Lower lobe of right lung (tissue), 2 donors: ENCODE measurements at regions not wholly inside any gene's neighbourhood (a gene's known extent, or its start where the extent isn't known, plus 50 kb on each side); places are given as distances from the start of the nearest gene placed in this dataset.

Experiments
- ATAC-seq, 2 donors: fragments of 200-7000 bp; cut with Tn5 transposase; one replicate each; pipeline ENCODE4 v1.9.1; 2020 to 2022; ENCODE audit warnings: mild to moderate bottlenecking in 2 of 2, moderate library complexity in 2 of 2
- DNase-seq: peaks from one replicate; pipeline ENCODE4 v3.0.0-alpha.2; 2020
- H3K27ac ChIP-seq: fragments of 200-600 bp; one replicate; pipeline ENCODE4 v1.8.0; 2022
- H3K27me3 ChIP-seq: fragments of 200-600 bp; one replicate; pipeline ENCODE4 v1.8.0; 2022; ENCODE audit warnings: low read depth
- H3K36me3 ChIP-seq: fragments of 200-600 bp; one replicate; pipeline ENCODE4 v1.8.0; 2022; ENCODE audit warnings: mild to moderate bottlenecking
- H3K4me1 ChIP-seq: fragments of 200-600 bp; one replicate; pipeline ENCODE4 v1.8.0; 2022
- H3K4me3 ChIP-seq: fragments of 200-600 bp; one replicate; pipeline ENCODE4 v1.8.0; 2022; ENCODE audit warnings: mild to moderate bottlenecking
- H3K9me3 ChIP-seq: fragments of 200-600 bp; one replicate; pipeline ENCODE4 v1.8.0; 2022
- intact Hi-C: fragments of 100-400 bp; cut with DNase I; formaldehyde crosslinking; loops from one replicate; pipeline ENCODE4 v1.11.0; 2022
- TF ChIP-seq, protein P1 (sequence below): fragments of 200-600 bp; IDR thresholded peaks from one replicate; pipeline ENCODE4 v1.8.0; 2022; ENCODE audit warnings: antibody characterized with exemption, mild to moderate bottlenecking
- donor health status: DM: no; HTN: yes; CAD: no; lungs with severe emphysema.

DNA sequence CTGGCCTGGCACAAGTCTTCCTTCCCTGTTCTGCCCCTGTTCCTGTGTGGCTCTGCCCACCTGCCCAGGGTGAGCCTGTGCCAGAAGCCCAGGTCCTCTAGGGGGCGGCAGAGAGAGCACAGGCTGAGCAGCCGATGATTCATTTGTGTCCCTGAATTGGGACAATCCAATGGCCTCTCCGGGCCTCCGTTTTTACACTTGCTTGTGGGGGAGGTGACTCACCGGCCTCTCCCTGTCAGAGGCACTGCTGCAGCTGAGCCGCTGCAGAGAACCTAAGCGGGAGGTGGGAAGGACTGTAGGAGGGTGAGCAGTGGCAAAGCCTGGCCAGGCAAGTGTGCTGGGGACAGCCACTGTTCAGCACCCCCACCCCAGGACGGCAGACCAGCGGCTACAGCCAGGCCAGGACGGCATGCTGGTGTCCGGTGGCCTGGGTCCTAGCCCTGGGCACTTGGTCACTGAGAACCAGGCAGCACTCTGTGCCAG lies 65.2 kb upstream of the LMO1 start:
- intact Hi-C loops, result no loop called here
- DNase-seq, result peak; percentile 80
- peaks cover 6% of the 10 kb centered on the region for H3K27me3 ChIP-seq
- peaks cover 9% of the 10 kb centered on the region for H3K4me1 ChIP-seq
- no peaks in the 10 kb centered on the region for H3K9me3 ChIP-seq
- ATAC-seq, result peak; percentile 89 to 91
- TF ChIP-seq, protein P1, sequence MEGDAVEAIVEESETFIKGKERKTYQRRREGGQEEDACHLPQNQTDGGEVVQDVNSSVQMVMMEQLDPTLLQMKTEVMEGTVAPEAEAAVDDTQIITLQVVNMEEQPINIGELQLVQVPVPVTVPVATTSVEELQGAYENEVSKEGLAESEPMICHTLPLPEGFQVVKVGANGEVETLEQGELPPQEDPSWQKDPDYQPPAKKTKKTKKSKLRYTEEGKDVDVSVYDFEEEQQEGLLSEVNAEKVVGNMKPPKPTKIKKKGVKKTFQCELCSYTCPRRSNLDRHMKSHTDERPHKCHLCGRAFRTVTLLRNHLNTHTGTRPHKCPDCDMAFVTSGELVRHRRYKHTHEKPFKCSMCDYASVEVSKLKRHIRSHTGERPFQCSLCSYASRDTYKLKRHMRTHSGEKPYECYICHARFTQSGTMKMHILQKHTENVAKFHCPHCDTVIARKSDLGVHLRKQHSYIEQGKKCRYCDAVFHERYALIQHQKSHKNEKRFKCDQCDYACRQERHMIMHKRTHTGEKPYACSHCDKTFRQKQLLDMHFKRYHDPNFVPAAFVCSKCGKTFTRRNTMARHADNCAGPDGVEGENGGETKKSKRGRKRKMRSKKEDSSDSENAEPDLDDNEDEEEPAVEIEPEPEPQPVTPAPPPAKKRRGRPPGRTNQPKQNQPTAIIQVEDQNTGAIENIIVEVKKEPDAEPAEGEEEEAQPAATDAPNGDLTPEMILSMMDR, result peak; percentile 67
- H3K27ac ChIP-seq, result no peak overlapping the region
- H3K4me3 ChIP-seq, result no peak overlapping the region
- no peaks in the 10 kb centered on the region for H3K36me3 ChIP-seq

DNA sequence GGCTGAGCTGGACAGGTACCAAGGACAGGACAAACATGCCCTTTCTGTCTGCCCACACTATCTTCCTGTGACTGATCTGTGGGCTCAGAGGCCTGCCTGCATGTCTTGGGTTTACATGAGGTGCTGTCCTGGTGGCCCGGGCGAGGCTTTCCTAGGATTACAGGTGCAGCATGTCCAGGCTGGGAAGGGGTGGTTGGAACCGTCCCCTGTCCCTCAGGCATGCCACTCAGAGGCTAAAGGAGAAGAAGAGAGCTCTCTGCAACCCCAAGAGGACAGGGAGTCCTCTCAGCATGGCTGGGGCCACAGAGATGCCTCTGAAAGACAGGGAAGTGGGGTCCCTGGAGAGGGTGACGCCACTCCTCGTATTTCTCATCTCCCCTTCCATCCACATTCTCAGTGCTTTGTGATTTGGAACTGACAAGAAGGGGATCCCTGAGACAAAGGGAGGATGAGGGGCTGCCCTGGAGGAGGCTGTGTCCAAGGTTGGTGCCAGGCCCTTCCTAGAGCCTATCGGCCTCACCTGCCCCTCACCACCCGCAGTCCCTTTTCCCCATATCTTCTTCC lies 64.6 kb upstream of the LMO1 start:
- H3K9me3 ChIP-seq, result no peaks in the 10 kb centered on the region
- DNase-seq (no peak), ATAC-seq (no peak)
- intact Hi-C loops, result no loop called here
- H3K27me3 ChIP-seq, result peaks cover 11% of the 10 kb centered on the region
- H3K36me3 ChIP-seq, result no peaks in the 10 kb centered on the region
- H3K4me1 ChIP-seq, result peaks cover 9% of the 10 kb centered on the region
- TF ChIP-seq, protein P1, result no peak
- H3K4me3 ChIP-seq, result no peak overlapping the region
- no peak overlapping the region for H3K27ac ChIP-seq

DNA sequence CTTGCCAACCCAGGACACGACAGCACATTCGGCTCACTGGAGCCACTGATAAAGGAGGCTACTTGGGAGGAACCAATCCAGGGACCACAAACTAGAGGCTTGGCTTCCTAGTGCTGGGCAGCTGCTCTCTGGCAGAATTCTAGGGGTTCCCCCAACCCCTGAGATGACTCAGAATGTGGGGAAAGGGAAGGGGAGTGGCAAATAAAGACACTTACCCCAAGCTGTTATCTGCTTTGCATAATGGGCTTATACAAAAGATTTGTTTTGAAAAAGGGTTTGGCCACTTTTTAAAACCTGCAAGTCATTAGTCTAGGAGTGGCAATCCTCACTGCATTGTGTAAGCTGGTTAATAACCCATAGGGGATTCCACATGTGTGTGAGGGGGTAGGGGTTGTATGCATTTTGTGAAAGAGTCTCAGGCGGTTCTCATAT lies 64.1 kb upstream of the LMO1 start:
- H3K4me3 ChIP-seq, result no peak overlapping the region
- H3K36me3 ChIP-seq, result no peaks in the 10 kb centered on the region
- TF ChIP-seq, protein P1, result no peak
- no peak overlapping the region for H3K27ac ChIP-seq
- intact Hi-C loops, result no loop called here
- ATAC-seq (no peak), DNase-seq (no peak)
- peaks cover 12% of the 10 kb centered on the region for H3K27me3 ChIP-seq
- no peaks in the 10 kb centered on the region for H3K9me3 ChIP-seq
- H3K4me1 ChIP-seq, result peaks cover 9% of the 10 kb centered on the region

DNA sequence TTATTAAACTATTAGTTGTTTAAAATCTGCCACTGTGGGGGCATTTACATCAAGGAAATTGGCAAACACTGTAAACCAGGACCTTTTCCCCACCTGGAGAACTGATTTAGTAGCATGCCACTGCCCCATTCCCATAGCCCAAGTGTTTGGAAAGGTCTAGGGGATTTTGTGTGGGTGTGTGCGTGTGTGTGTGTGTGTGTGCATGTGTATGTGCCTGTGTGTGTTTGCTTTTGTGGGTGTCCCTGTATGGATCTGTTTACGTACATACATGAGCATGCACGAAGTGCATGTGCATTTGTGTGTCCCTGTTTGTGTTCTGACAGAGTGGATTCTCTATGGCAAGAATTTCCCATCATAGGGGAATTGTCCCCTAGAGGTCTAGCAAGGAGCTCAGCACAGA lies 62.7 kb upstream of the LMO1 start:
- intact Hi-C loops, result no loop called here
- no peak for ATAC-seq
- no peak overlapping the region for H3K4me3 ChIP-seq
- no peak overlapping the region for H3K27ac ChIP-seq
- peaks cover 9% of the 10 kb centered on the region for H3K4me1 ChIP-seq
- peaks cover 12% of the 10 kb centered on the region for H3K27me3 ChIP-seq
- TF ChIP-seq, protein P1, result no peak
- DNase-seq, result no peak
- H3K9me3 ChIP-seq, result no peaks in the 10 kb centered on the region
- H3K36me3 ChIP-seq, result no peaks in the 10 kb centered on the region

DNA sequence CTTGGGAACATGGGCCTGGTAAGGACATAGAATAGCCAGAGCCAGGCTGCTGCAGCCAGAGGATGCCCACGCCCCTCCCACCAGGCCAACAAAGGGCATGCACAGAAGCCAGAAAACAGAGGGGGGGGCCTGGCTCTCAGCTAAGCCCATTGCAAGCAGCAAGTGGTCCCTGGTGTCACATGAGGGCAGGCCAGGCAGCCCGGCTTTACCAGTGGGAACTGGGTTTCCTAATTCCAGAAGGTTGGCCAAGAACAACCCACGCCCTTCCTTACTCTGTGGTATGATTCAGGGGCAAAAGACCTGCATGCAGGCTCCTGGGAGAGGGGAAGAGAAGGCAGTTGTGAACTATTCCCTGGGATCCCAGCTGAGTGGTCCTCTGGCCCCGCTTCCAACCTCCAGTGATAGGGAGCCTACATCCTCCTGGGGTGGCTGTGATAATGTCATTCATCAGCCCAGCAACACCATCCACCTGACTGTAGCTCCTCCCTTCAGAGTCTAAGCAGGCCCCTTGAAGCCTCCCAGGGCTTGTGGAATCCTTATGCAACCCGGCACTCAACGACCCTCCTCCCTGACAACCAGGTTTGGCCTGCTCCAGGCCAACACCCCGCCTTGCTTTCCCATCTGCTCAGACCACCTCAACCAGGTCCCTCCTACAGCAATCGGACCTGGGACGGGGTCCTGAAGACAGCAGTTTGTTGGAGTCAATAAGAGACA lies 62.1 kb upstream of the LMO1 start:
- H3K27ac ChIP-seq, result no peak overlapping the region
- ATAC-seq (no peak), DNase-seq (no peak)
- peaks cover 9% of the 10 kb centered on the region for H3K4me1 ChIP-seq
- no peak overlapping the region for H3K4me3 ChIP-seq
- peaks cover 6% of the 10 kb centered on the region for H3K27me3 ChIP-seq
- TF ChIP-seq, protein P1, result no peak
- H3K9me3 ChIP-seq, result no peaks in the 10 kb centered on the region
- intact Hi-C loops, result no loop called here
- no peaks in the 10 kb centered on the region for H3K36me3 ChIP-seq
